SK-N-SH (cell line): ENCODE measurements at regions not wholly inside any gene's neighbourhood (a gene's known extent, or its start where the extent isn't known, plus 50 kb on each side); places are given as distances from the start of the nearest gene placed in this dataset.

Experiments
- CTCF ChIA-PET: fragments of 300-600, 350-600 bp; formaldehyde crosslinking; extraction: SDS; loops from one replicate; lab custom pipeline; 2021; lab: Yijun Ruan, JAX
- POLR2A ChIA-PET: fragments of 350-600 bp; sonication (Branson Sonifier 250); formaldehyde crosslinking; extraction: SDS; loops from one replicate; lab custom pipeline; 2020; ENCODE audit warnings: antibody characterized with exemption, inconsistent platforms; lab: Yijun Ruan, JAX
- DNase-seq: peaks from one replicate; pipeline ENCODE4 v3.0.0; 2012
- H2AFZ ChIP-seq: fragments of 200-600 bp; sonication (generic); 2 replicates; pipeline ENCODE4 v1.8.1; 2016; ENCODE audit warnings: antibody characterized with exemption, mild to moderate bottlenecking, low read depth
- H3F3A ChIP-seq: fragments of 200-600 bp; sonication (generic); replicated peaks from 2 replicates; pipeline ENCODE3; 2016; ENCODE audit warnings: antibody characterized with exemption, mild to moderate bottlenecking; ENCODE audit not compliant: insufficient read depth
- H3K27ac ChIP-seq, 2 experiments: fragments of 200-500 bp in 1 of 2; fragments of 200-600 bp in 1 of 2; sonication (Bioruptor generic) in 1 of 2; sonication (generic), shearing (Covaris generic) in 1 of 2; 2 replicates each; pipeline versions ENCODE4 v1.5.1 to v1.6.1; 2014 to 2016; ENCODE audit warnings: low read depth in 2 of 2, inconsistent platforms in 1 of 2, low read length in 1 of 2, mild to moderate bottlenecking in 1 of 2, mixed read lengths in 1 of 2
- H3K27me3 ChIP-seq: fragments of 200-600 bp; sonication (generic), shearing (Covaris generic); 2 replicates; pipeline ENCODE4 v1.6.1; 2016; ENCODE audit warnings: mixed run types; ENCODE audit not compliant: insufficient read depth
- H3K36me3 ChIP-seq, 2 experiments: fragments of 200-500 bp in 1 of 2; fragments of 200-600 bp in 1 of 2; sonication (Bioruptor generic) in 1 of 2; sonication (generic) in 1 of 2; replicated peaks in 1 of 2; 2 replicates each; pipeline versions ENCODE3 to v1.5.1; 2014 to 2016; ENCODE audit warnings: low read length in 1 of 2, mild to moderate bottlenecking in 1 of 2; ENCODE audit not compliant: insufficient read depth in 2 of 2, control insufficient read depth in 1 of 2
- H3K4me1 ChIP-seq, 2 experiments: fragments of 200-500 bp in 1 of 2; fragments of 200-600 bp in 1 of 2; sonication (Bioruptor generic) in 1 of 2; sonication (generic), shearing (Covaris generic) in 1 of 2; 2 replicates each; pipeline versions ENCODE4 v1.5.1 to v1.6.1; 2014 to 2016; ENCODE audit warnings: low read depth in 1 of 2, low read length in 1 of 2, mixed run types in 1 of 2; ENCODE audit not compliant: insufficient read depth in 2 of 2, control insufficient read depth in 1 of 2
- H3K4me2 ChIP-seq: fragments of 200-600 bp; sonication (generic), shearing (Covaris generic); 2 replicates; pipeline ENCODE4 v1.6.1; 2017; ENCODE audit warnings: mixed run types
- H3K4me3 ChIP-seq, 2 experiments: fragments of 200-500 bp in 1 of 2; fragments of 200-600 bp in 1 of 2; sonication (Bioruptor generic) in 1 of 2; sonication (generic), shearing (Covaris generic) in 1 of 2; 2 replicates each; pipeline versions ENCODE4 v1.5.1 to v1.8.1; 2014 to 2016; ENCODE audit warnings: low read depth in 2 of 2, inconsistent platforms in 1 of 2, low read length in 1 of 2, mild to moderate bottlenecking in 1 of 2, mixed read lengths in 1 of 2, moderate library complexity in 1 of 2
- H3K79me2 ChIP-seq: fragments of 200-600 bp; sonication (generic); 2 replicates; pipeline ENCODE4 v1.8.1; 2017; ENCODE audit warnings: mild to moderate bottlenecking; ENCODE audit not compliant: insufficient read depth
- H3K9ac ChIP-seq: fragments of 200-600 bp; sonication (generic); 2 replicates; pipeline ENCODE4 v1.6.1; 2017; ENCODE audit warnings: mixed run types
- H3K9me2 ChIP-seq: fragments of 200-600 bp; sonication (generic); 2 replicates; pipeline ENCODE4 v1.6.1; 2017; ENCODE audit warnings: mixed run types
- H3K9me3 ChIP-seq: fragments of 200-600 bp; sonication (generic); 2 replicates; pipeline ENCODE4 v1.6.1; 2017; ENCODE audit warnings: mixed run types, mild to moderate bottlenecking, moderate library complexity
- H4K20me1 ChIP-seq: fragments of 200-600 bp; sonication (generic); 2 replicates; pipeline ENCODE4 v1.6.1; 2017; ENCODE audit warnings: mild to moderate bottlenecking, mixed run types; ENCODE audit not compliant: insufficient read depth
- EP300 ChIP-seq, 2 experiments: IDR thresholded peaks; 2 replicates each; pipeline versions ENCODE4 v1.4.0 to v1.6.1; 2012; ENCODE audit warnings: borderline replicate concordance in 1 of 2, low read depth in 1 of 2, low read length in 1 of 2
- FOXM1 ChIP-seq: IDR thresholded peaks from 2 replicates; pipeline ENCODE4 v1.4.0; 2012; ENCODE audit warnings: low read depth, mild to moderate bottlenecking
- GABPA ChIP-seq: IDR thresholded peaks from 2 replicates; pipeline ENCODE4 v1.4.0; 2012; ENCODE audit warnings: low read depth, mild to moderate bottlenecking
- JUND ChIP-seq: IDR thresholded peaks from 2 replicates; pipeline ENCODE4 v1.4.0; 2012
- MXI1 ChIP-seq: IDR thresholded peaks from 2 replicates; pipeline ENCODE4 v1.6.1; 2012; ENCODE audit warnings: mild to moderate bottlenecking, low read depth, low read length, improper control_type of control experiment
- NRF1 ChIP-seq: IDR thresholded peaks from 2 replicates; pipeline ENCODE4 v1.6.1; 2012; ENCODE audit warnings: low read depth, mild to moderate bottlenecking, low read length
- POLR2AphosphoS5 ChIP-seq: IDR thresholded peaks from 2 replicates; pipeline ENCODE4 v1.6.1; 2012; ENCODE audit warnings: low read depth, low read length
- RFX5 ChIP-seq: IDR thresholded peaks from 2 replicates; pipeline ENCODE4 v1.6.1; 2012; ENCODE audit warnings: mild to moderate bottlenecking, improper control_type of control experiment, low read length
- WGBS: methylation state at CpG from one replicate; pipeline ENCODE4 v1.1.6; 2017; ENCODE audit warnings: low lambda C conversion rate; 5-methylcytosine and 5-hydroxymethylcytosine counted together
- TF ChIP-seq, protein P1 (sequence below): IDR thresholded peaks from 2 replicates; pipeline ENCODE4 v1.4.0; 2012; ENCODE audit warnings: low read depth
- TF ChIP-seq, protein P2 (sequence below): IDR thresholded peaks from 2 replicates; pipeline ENCODE4 v1.4.0; 2012; ENCODE audit warnings: low read depth, borderline replicate concordance
- TF ChIP-seq, protein P3 (sequence below): fragments of 150-350 bp; IDR thresholded peaks from 2 replicates; pipeline ENCODE4 v1.6.1; 2017; ENCODE audit warnings: antibody characterized with exemption, low read length, low read depth, borderline replicate concordance
- TF ChIP-seq, protein P4 (sequence below): fragments of 150-350 bp; IDR thresholded peaks from 2 replicates; pipeline ENCODE4 v1.6.1; 2016; ENCODE audit warnings: mild to moderate bottlenecking, low read depth, low read length
- TF ChIP-seq, protein P5 (sequence below): IDR thresholded peaks from 2 replicates; pipeline ENCODE4; 2012

DNA sequence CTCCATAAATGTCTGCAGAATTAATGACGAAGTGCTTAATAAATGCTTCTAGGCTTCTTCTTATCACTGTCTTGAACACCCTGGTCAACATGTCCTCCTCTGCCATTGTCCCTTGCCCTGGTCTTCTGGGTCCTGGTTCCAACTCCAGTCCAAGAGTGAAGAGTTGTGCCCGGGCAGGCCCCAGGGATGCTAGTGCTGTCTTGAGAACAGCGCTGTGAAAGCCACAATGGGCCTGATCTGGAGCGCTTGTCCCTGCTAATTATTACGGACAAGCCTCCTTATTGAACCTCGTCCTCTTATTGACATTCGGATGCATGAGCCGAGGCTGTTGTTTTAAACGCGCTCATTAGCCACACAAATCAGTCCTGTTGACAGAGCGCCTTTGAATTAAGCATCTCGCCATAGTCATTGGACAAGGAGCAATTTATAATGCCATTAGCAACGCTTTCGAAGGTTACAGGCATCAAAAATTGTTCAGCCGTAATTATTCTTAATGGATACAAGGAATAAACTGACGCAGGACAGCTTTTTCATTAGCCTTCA is 211.6 kb upstream of the POU3F1 start:
- H3K4me2 ChIP-seq = no peak overlapping the region
- no peak for DNase-seq
- no peak overlapping the region for H3K27ac ChIP-seq
- POLR2A ChIA-PET = no interaction called here
- H3K27me3 ChIP-seq = no peaks in the 10 kb centered on the region; the same call in 1 of the 2 replicates
- TF ChIP-seq GABPA (no peak), POLR2AphosphoS5 (no peak)
- TF ChIP-seq, protein P1, sequence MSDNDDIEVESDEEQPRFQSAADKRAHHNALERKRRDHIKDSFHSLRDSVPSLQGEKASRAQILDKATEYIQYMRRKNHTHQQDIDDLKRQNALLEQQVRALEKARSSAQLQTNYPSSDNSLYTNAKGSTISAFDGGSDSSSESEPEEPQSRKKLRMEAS = no peak
- H3K36me3 ChIP-seq = no peaks in the 10 kb centered on the region
- no peaks in the 10 kb centered on the region for H3K9me2 ChIP-seq
- no peaks in the 10 kb centered on the region for H4K20me1 ChIP-seq
- H3F3A ChIP-seq = no peaks in the 10 kb centered on the region
- CTCF ChIA-PET = no interaction called here
- WGBS = 24% methylated on average over 16 of the region's 16 CpGs
- no peak overlapping the region for H3K4me3 ChIP-seq
- no peaks in the 10 kb centered on the region for H3K79me2 ChIP-seq
- H3K4me1 ChIP-seq = no peaks in the 10 kb centered on the region
- no peaks in the 10 kb centered on the region for H3K9me3 ChIP-seq
- no peak overlapping the region for H3K9ac ChIP-seq
- H2AFZ ChIP-seq = no peak overlapping the region

DNA sequence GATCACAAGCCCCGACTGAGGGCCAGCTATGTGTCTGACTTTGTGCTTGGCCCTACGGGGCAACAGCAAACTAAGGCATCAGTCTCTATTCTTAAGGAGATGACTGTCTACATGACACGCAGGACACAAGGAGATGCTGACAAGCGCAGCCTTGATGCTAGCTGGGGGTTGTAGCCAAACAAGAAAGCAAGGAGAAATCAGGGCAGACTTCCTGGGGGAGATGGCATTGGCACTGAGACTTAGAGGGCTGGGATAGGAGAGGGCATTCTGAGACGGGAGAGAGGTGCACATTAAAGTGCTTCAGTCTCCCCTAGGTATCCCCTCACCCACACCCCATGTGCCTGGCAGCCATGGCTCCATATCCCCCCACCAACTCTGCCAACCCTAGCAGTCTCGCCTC is 210.8 kb upstream of the POU3F1 start:
- CTCF ChIA-PET = interaction anchor here (0.6 to 0.7 kb wide), 2 partner anchors 15 to 70 kb away, joined by 3 read pairs; no protein-coding TSS in a partner anchor
- WGBS = 15% methylated on average over 6 of the region's 6 CpGs

DNA sequence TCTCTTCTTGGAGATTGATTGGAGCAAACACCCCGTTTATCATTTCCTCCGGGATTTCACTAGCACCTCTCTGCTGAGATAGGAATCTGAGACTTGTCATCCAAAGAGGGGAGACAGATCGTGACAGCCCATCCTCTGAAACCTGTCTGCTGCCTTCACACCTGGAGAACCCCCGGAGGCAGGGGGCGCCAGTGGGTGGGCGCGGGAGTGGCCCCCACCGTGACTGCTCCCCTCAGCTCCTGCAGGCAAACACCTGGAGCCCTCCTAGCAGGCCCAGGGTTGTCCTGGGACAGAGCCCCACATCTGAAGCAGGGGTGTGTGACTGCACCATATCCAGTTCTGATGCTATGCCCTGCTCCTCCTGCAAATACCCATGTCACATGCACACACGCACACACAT is 209.5 kb upstream of the POU3F1 start:
- POLR2A ChIA-PET = no interaction called here
- no peak overlapping the region for H3K4me3 ChIP-seq
- H3K4me1 ChIP-seq = no peaks in the 10 kb centered on the region
- no peaks in the 10 kb centered on the region for H3K36me3 ChIP-seq
- WGBS = 8% methylated on average over 8 of the region's 9 CpGs
- no peak overlapping the region for H3K9ac ChIP-seq
- no peak overlapping the region for H2AFZ ChIP-seq
- CTCF ChIA-PET = no interaction called here
- no peaks in the 10 kb centered on the region; the same call in 1 of the 2 replicates for H3K27me3 ChIP-seq
- no peaks in the 10 kb centered on the region for H3K9me3 ChIP-seq
- no peaks in the 10 kb centered on the region for H4K20me1 ChIP-seq
- no peak overlapping the region for H3K4me2 ChIP-seq
- DNase-seq = no peak
- no peaks in the 10 kb centered on the region for H3K9me2 ChIP-seq
- TF ChIP-seq, protein P1 = no peak
- TF ChIP-seq NRF1 (no peak), JUND (no peak), RFX5 (no peak), FOXM1 (no peak), POLR2AphosphoS5 (no peak), EP300 (IDR thresholded peaks at IDR 0.05; ENCODE audit: borderline replicate concordance in 1 of 2, low read depth in 1 of 2, low read length in 1 of 2) (no peak)
- TF ChIP-seq, protein P2, sequence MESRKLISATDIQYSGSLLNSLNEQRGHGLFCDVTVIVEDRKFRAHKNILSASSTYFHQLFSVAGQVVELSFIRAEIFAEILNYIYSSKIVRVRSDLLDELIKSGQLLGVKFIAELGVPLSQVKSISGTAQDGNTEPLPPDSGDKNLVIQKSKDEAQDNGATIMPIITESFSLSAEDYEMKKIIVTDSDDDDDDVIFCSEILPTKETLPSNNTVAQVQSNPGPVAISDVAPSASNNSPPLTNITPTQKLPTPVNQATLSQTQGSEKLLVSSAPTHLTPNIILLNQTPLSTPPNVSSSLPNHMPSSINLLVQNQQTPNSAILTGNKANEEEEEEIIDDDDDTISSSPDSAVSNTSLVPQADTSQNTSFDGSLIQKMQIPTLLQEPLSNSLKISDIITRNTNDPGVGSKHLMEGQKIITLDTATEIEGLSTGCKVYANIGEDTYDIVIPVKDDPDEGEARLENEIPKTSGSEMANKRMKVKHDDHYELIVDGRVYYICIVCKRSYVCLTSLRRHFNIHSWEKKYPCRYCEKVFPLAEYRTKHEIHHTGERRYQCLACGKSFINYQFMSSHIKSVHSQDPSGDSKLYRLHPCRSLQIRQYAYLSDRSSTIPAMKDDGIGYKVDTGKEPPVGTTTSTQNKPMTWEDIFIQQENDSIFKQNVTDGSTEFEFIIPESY = no peak
- TF ChIP-seq, protein P3, sequence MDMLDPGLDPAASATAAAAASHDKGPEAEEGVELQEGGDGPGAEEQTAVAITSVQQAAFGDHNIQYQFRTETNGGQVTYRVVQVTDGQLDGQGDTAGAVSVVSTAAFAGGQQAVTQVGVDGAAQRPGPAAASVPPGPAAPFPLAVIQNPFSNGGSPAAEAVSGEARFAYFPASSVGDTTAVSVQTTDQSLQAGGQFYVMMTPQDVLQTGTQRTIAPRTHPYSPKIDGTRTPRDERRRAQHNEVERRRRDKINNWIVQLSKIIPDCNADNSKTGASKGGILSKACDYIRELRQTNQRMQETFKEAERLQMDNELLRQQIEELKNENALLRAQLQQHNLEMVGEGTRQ = no peak
- TF ChIP-seq, protein P4, sequence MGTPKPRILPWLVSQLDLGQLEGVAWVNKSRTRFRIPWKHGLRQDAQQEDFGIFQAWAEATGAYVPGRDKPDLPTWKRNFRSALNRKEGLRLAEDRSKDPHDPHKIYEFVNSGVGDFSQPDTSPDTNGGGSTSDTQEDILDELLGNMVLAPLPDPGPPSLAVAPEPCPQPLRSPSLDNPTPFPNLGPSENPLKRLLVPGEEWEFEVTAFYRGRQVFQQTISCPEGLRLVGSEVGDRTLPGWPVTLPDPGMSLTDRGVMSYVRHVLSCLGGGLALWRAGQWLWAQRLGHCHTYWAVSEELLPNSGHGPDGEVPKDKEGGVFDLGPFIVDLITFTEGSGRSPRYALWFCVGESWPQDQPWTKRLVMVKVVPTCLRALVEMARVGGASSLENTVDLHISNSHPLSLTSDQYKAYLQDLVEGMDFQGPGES = no peak
- TF ChIP-seq, protein P5, sequence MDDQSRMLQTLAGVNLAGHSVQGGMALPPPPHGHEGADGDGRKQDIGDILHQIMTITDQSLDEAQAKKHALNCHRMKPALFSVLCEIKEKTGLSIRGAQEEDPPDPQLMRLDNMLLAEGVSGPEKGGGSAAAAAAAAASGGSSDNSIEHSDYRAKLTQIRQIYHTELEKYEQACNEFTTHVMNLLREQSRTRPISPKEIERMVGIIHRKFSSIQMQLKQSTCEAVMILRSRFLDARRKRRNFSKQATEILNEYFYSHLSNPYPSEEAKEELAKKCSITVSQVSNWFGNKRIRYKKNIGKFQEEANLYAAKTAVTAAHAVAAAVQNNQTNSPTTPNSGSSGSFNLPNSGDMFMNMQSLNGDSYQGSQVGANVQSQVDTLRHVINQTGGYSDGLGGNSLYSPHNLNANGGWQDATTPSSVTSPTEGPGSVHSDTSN = no peak
- H3K27ac ChIP-seq = no peak overlapping the region
- H3K79me2 ChIP-seq = no peaks in the 10 kb centered on the region
- H3F3A ChIP-seq = no peaks in the 10 kb centered on the region

More for the DNA sequence above, 210.8 kb upstream of the POU3F1 start:
- POLR2A ChIA-PET = no interaction called here
- Histone ChIP-seq H3K27me3 (no peaks in the 10 kb centered on the region; the same call in 1 of the 2 replicates), H3F3A (no peaks in the 10 kb centered on the region), H3K79me2 (no peaks in the 10 kb centered on the region), H3K27ac (no peak overlapping the region), H3K4me2 (no peak overlapping the region), H4K20me1 (no peaks in the 10 kb centered on the region), H3K9ac (no peak overlapping the region), H3K9me2 (no peaks in the 10 kb centered on the region), H3K36me3 (no peaks in the 10 kb centered on the region), H3K4me1 (no peaks in the 10 kb centered on the region)
- DNase-seq = no peak
- TF ChIP-seq MXI1 = no peak
- TF ChIP-seq, all 33 proteins: peak for 0
- Histone ChIP-seq H3K9me3 (no peaks in the 10 kb centered on the region), H2AFZ (no peak overlapping the region), H3K4me3 (no peak overlapping the region)
